NT2/D1 (cell line): ENCODE measurements at regions not wholly inside any gene's neighbourhood (a gene's known extent, or its start where the extent isn't known, plus 50 kb on each side); places are given as distances from the start of the nearest gene placed in this dataset.

ENCODE experiments used
- SUZ12 ChIP-seq: IDR thresholded peaks from 2 replicates; pipeline ENCODE4 v1.6.1; 2011; ENCODE audit not compliant: insufficient read length, insufficient read depth; ENCODE audit errors: extremely low read depth
- YY1 ChIP-seq: IDR thresholded peaks from 2 replicates; pipeline ENCODE4 v1.6.1; 2011; ENCODE audit not compliant: insufficient read length, insufficient read depth

GRCh38 chr12:131436922-131437705 is 273.8 kb upstream of the SFSWAP start:
- TF ChIP-seq SUZ12 = no peak
- TF ChIP-seq YY1 = no peak
